ENCODE measurements at regions not wholly inside any gene's neighbourhood (a gene's known extent, or its start where the extent isn't known, plus 50 kb on each side); places are given as distances from the start of the nearest gene placed in this dataset.
A peak's percentile ranks its signal among the peaks of the same experiment; 100 is the strongest.
"Not testable (repeated sequence)": the region's sequence is repeated elsewhere in the genome, so short reads cannot be mapped to it uniquely, and the experiment has no call there.

GRCh38 chr20:43331906-43332305 is 125.8 kb upstream of the SRSF6 start:
- Histone ChIP-seq H3K4me1 (no peaks in the 10 kb centered on the region), H3K36me3 (no peaks in the 10 kb centered on the region), H3K27ac (no peak overlapping the region), H3K4me3 (no peak overlapping the region), H3K27me3 (no peaks in the 10 kb centered on the region), H3K9me3 (peaks cover 0 to 41% (median 18%) of the 10 kb centered on the region in 11 donors)
- no peak for TF ChIP-seq CTCF (IDR thresholded peaks at IDR 0.05)
- intact Hi-C loops (cut with DNase I): no loop called here
- 63 to 67% methylated on average over 13 of the region's 13 CpGs for WGBS, 2 donors
- DNase-seq (peak; percentile 25 to 27), ATAC-seq (peak in 6 of 8 donors; percentile 39 to 70 (median 59))

- 79 to 81% methylated on average over 1 of the region's 1 CpG for WGBS, 2 donors
- no peak for DNase-seq
- no peaks in the 10 kb centered on the region for H3K27me3 ChIP-seq
Observed at GRCh38 chr20:43328697-43329096, 129.0 kb upstream of the SRSF6 start.

GRCh38 chr20:43327234-43327633 is 130.5 kb upstream of the SRSF6 start:
- ATAC-seq; H3K4me1 ChIP-seq; H3K36me3 ChIP-seq; H3K27me3 ChIP-seq; H3K27ac ChIP-seq; intact Hi-C loops (cut with DNase I); H3K4me3 ChIP-seq; DNase-seq; H3K9me3 ChIP-seq: not testable (repeated sequence)
- WGBS, 2 donors: 96 to 97% methylated on average over 4 of the region's 4 CpGs

More at GRCh38 chr20:43328697-43329096, 129.0 kb upstream of the SRSF6 start:
- intact Hi-C loops (cut with DNase I): no loop called here
- no peaks in the 10 kb centered on the region for H3K36me3 ChIP-seq
- no peak for ATAC-seq
- TF ChIP-seq CTCF (IDR thresholded peaks at IDR 0.05): no peak
- H3K27ac ChIP-seq: no peak overlapping the region
- peaks cover 0 to 14% (median under 1%) of the 10 kb centered on the region in 11 donors for H3K9me3 ChIP-seq
- no peak overlapping the region for H3K4me3 ChIP-seq
- H3K4me1 ChIP-seq: no peaks in the 10 kb centered on the region

- no peak overlapping the region for H3K27ac ChIP-seq
- no peaks in the 10 kb centered on the region for H3K9me3 ChIP-seq
- H3K36me3 ChIP-seq: no peaks in the 10 kb centered on the region
- peaks cover 0 to 4% (median 0%) of the 10 kb centered on the region in 7 donors for H3K27me3 ChIP-seq
- H3K4me1 ChIP-seq: no peaks in the 10 kb centered on the region
- no peak for DNase-seq
- 69 to 90% methylated on average over 3 of the region's 3 CpGs for WGBS, 2 donors
- no peak for ATAC-seq
- TF ChIP-seq CTCF (IDR thresholded peaks at IDR 0.05): no peak
- intact Hi-C loops (cut with DNase I): no loop called here
- H3K4me3 ChIP-seq: no peak overlapping the region
Observed at GRCh38 chr20:43325926-43326325, 131.8 kb upstream of the SRSF6 start.

- peaks cover 0 to 8% (median 0%) of the 10 kb centered on the region in 7 donors for H3K27me3 ChIP-seq
- no peak for ATAC-seq
Observed at GRCh38 chr20:43323592-43323991, 133.9 kb upstream of the PTPRT start.

More at GRCh38 chr20:43323592-43323991, 133.9 kb upstream of the PTPRT start:
- TF ChIP-seq CTCF (IDR thresholded peaks at IDR 0.05): no peak
- H3K9me3 ChIP-seq: no peaks in the 10 kb centered on the region
- DNase-seq: no peak
- WGBS, 2 donors: 74 to 78% methylated on average over 4 of the region's 4 CpGs
- no peak overlapping the region for H3K27ac ChIP-seq
- intact Hi-C loops (cut with DNase I): no loop called here
- H3K36me3 ChIP-seq: no peaks in the 10 kb centered on the region
- no peak overlapping the region for H3K4me3 ChIP-seq
- no peaks in the 10 kb centered on the region for H3K4me1 ChIP-seq

Measured in heart right ventricle (tissue), 16 donors.